Nephron (organoid): ENCODE measurements at regions not wholly inside any gene's neighbourhood (a gene's known extent, or its start where the extent isn't known, plus 50 kb on each side); places are given as distances from the start of the nearest gene placed in this dataset.
"Not testable (repeated sequence)": the region's sequence is repeated elsewhere in the genome, so short reads cannot be mapped to it uniquely, and the experiment has no call there.

ENCODE experiments used
- H3K27ac Mint-ChIP-seq, 3 experiments: 2 replicates each; pipeline ENCODE4 v1.8.0; 2020; ENCODE audit warnings: mixed read lengths in 3 of 3, mild to moderate bottlenecking in 2 of 3, moderate library complexity in 1 of 3
- H3K27me3 Mint-ChIP-seq: 2 replicates; pipeline ENCODE4 v1.8.0; 2021; ENCODE audit warnings: low read depth, mild to moderate bottlenecking, moderate library complexity, mixed read lengths
- H3K36me3 Mint-ChIP-seq: 2 replicates; pipeline ENCODE4 v1.8.0; 2020; ENCODE audit warnings: low read depth, mixed read lengths
- H3K4me1 Mint-ChIP-seq: 2 replicates; pipeline ENCODE4 v1.8.0; 2020; ENCODE audit warnings: mixed read lengths
- H3K4me3 Mint-ChIP-seq, 3 experiments: 2 replicates each; pipeline ENCODE4 v1.8.0; 2020; ENCODE audit warnings: mild to moderate bottlenecking in 3 of 3, mixed read lengths in 3 of 3, moderate library complexity in 2 of 3
- H3K9me3 Mint-ChIP-seq: 2 replicates; pipeline ENCODE4 v1.8.0; 2020; ENCODE audit warnings: mixed read lengths
- CTCF ChIP-seq, 3 experiments: fragments of 200-600 bp; sonication (generic); IDR thresholded peaks; one replicate each; pipeline ENCODE4 v1.5.0; 2021; ENCODE audit warnings: antibody characterized with exemption in 3 of 3; ENCODE audit not compliant: unreplicated experiment in 3 of 3

- H3K9me3 Mint-ChIP-seq = no peaks in the 10 kb centered on the region
- TF ChIP-seq CTCF (IDR thresholded peaks at IDR 0.05; ENCODE audit: unreplicated experiment in 3 of 3) = no peak
- H3K27me3 Mint-ChIP-seq = no peaks in the 10 kb centered on the region
- peaks cover 24% of the 10 kb centered on the region for H3K4me1 Mint-ChIP-seq
- no peaks in the 10 kb centered on the region for H3K36me3 Mint-ChIP-seq
- H3K27ac Mint-ChIP-seq = peak overlapping the region in 2 of 3 experiments; percentile 53 to 88
- H3K4me3 Mint-ChIP-seq = no peak overlapping the region
These were observed 63.9 kb upstream of the SERPINE2 start for GRCh38 chr2:224102991-224103390.

- H3K27ac Mint-ChIP-seq = peak overlapping the region in 2 of 3 experiments; percentile 5 to 39
- peaks cover 24% of the 10 kb centered on the region for H3K4me1 Mint-ChIP-seq
- no peaks in the 10 kb centered on the region for H3K36me3 Mint-ChIP-seq
- no peaks in the 10 kb centered on the region for H3K27me3 Mint-ChIP-seq
- TF ChIP-seq CTCF (IDR thresholded peaks at IDR 0.05; ENCODE audit: unreplicated experiment in 3 of 3) = no peak
- H3K9me3 Mint-ChIP-seq = no peaks in the 10 kb centered on the region
- no peak overlapping the region for H3K4me3 Mint-ChIP-seq
These were observed 62.9 kb upstream of the SERPINE2 start for GRCh38 chr2:224101820-224102630.

GRCh38 chr2:224099861-224100643, 61.0 kb upstream of the SERPINE2 start:
- H3K4me3 Mint-ChIP-seq = no peak overlapping the region
- H3K4me1 Mint-ChIP-seq = peaks cover 24% of the 10 kb centered on the region
- H3K9me3 Mint-ChIP-seq = no peaks in the 10 kb centered on the region
- TF ChIP-seq CTCF (IDR thresholded peaks at IDR 0.05; ENCODE audit: unreplicated experiment in 3 of 3) = no peak
- H3K27me3 Mint-ChIP-seq = peaks cover 8% of the 10 kb centered on the region
- peak overlapping the region in 1 of 3 experiments; percentile 46 for H3K27ac Mint-ChIP-seq
- no peaks in the 10 kb centered on the region for H3K36me3 Mint-ChIP-seq

GRCh38 chr2:224098481-224099230, 59.6 kb upstream of the SERPINE2 start:
- no peaks in the 10 kb centered on the region for H3K36me3 Mint-ChIP-seq
- no peak for TF ChIP-seq CTCF (IDR thresholded peaks at IDR 0.05; ENCODE audit: unreplicated experiment in 3 of 3)

GRCh38 chr2:224094413-224094812, 55.3 kb upstream of the SERPINE2 start:
- Mint-ChIP-seq H3K27me3 (peaks cover 13% of the 10 kb centered on the region), H3K4me1 (no peaks in the 10 kb centered on the region), H3K36me3 (no peaks in the 10 kb centered on the region), H3K4me3 (no peak overlapping the region), H3K9me3 (no peaks in the 10 kb centered on the region), H3K27ac (no peak overlapping the region)
- no peak for TF ChIP-seq CTCF (IDR thresholded peaks at IDR 0.05; ENCODE audit: unreplicated experiment in 3 of 3)

More at GRCh38 chr2:224098481-224099230, 59.6 kb upstream of the SERPINE2 start:
- Mint-ChIP-seq H3K27me3 (peaks cover 8% of the 10 kb centered on the region), H3K27ac (peak overlapping the region in 1 of 3 experiments; percentile 69), H3K4me3 (no peak overlapping the region), H3K4me1 (peaks cover 14% of the 10 kb centered on the region), H3K9me3 (no peaks in the 10 kb centered on the region)

GRCh38 chr2:224091671-224092070, 52.6 kb upstream of the SERPINE2 start:
- H3K36me3 Mint-ChIP-seq, H3K4me1 Mint-ChIP-seq: not testable (repeated sequence)
- peaks cover 12% of the 10 kb centered on the region for H3K27me3 Mint-ChIP-seq

GRCh38 chr2:224089606-224090005, 50.5 kb upstream of the SERPINE2 start:
- H3K36me3 Mint-ChIP-seq, H3K4me3 Mint-ChIP-seq, H3K27ac Mint-ChIP-seq, H3K4me1 Mint-ChIP-seq, H3K9me3 Mint-ChIP-seq, H3K27me3 Mint-ChIP-seq: not testable (repeated sequence)

More at GRCh38 chr2:224091671-224092070, 52.6 kb upstream of the SERPINE2 start:
- not testable (repeated sequence) for H3K9me3 Mint-ChIP-seq, H3K4me3 Mint-ChIP-seq, H3K27ac Mint-ChIP-seq
